B cell (primary cell): ENCODE measurements at regions not wholly inside any gene's neighbourhood (a gene's known extent, or its start where the extent isn't known, plus 50 kb on each side); places are given as distances from the start of the nearest gene placed in this dataset.

Source experiments
- ATAC-seq: fragments of 200-7000 bp; cut with Tn5 transposase; one replicate; pipeline ENCODE4 v1.10.0; 2021; ENCODE audit warnings: low read depth, mild to moderate bottlenecking, moderate number of reproducible peaks, moderate library complexity
- CTCF ChIA-PET: fragments of 350-600 bp; sonication (Branson Sonifier 250); formaldehyde crosslinking; loops from one replicate; lab custom pipeline; 2021; ENCODE audit warnings: antibody characterized with exemption, inconsistent platforms; lab: Charles Lee
- POLR2A ChIA-PET: fragments of 350-600 bp; sonication (Branson Sonifier 250); formaldehyde crosslinking; loops from one replicate; lab custom pipeline; 2021; ENCODE audit warnings: antibody characterized with exemption; lab: Charles Lee
- DNase-seq: peaks from one replicate; pipeline ENCODE4 v3.0.0; 2013
- H2AFZ ChIP-seq: 2 replicates; pipeline ENCODE4 v1.6.1; 2012; ENCODE audit warnings: mild to moderate bottlenecking, low read depth, low read length; ENCODE audit not compliant: insufficient read depth, poor library complexity, severe bottlenecking
- H3K27ac ChIP-seq, 2 donors: 1 replicate in 1 of 2; 2 replicates in 1 of 2; pipeline ENCODE4 v1.5.1; 2012 to 2013; ENCODE audit warnings: low read length in 2 of 2, mild to moderate bottlenecking in 2 of 2, moderate library complexity in 1 of 2
- H3K27me3 ChIP-seq, 4 experiments: fragments of 200-600 bp in 1 of 4; sonication (generic) in 1 of 4; replicated peaks in 1 of 4; 1 replicate in 2 of 4; 2 replicates in 2 of 4; pipeline versions ENCODE4 v1.6.1 to v1.7.0; 2013 to 2016; ENCODE audit warnings: low read length in 3 of 4, mild to moderate bottlenecking in 2 of 4, mixed read lengths in 1 of 4, moderate library complexity in 1 of 4; ENCODE audit not compliant: insufficient read depth in 4 of 4, control insufficient read depth in 3 of 4; ENCODE audit errors: control extremely low read depth in 1 of 4
- H3K36me3 ChIP-seq, 2 experiments: replicated peaks in 1 of 2; 1 replicate in 1 of 2; 2 replicates in 1 of 2; pipeline versions ENCODE4 v1.6.1 to v1.7.1; 2013; ENCODE audit warnings: low read length in 1 of 2; ENCODE audit not compliant: insufficient read depth in 2 of 2, control insufficient read depth in 1 of 2; ENCODE audit errors: control extremely low read depth in 1 of 2, extremely low read depth in 1 of 2
- H3K4me1 ChIP-seq, 2 donors: fragments of 200-600 bp in 1 of 2; sonication (generic) in 1 of 2; 1 replicate in 1 of 2; 2 replicates in 1 of 2; pipeline versions ENCODE4 v1.5.1 to v1.6.1; 2013 to 2017; ENCODE audit warnings: low read length in 2 of 2; ENCODE audit not compliant: control insufficient read depth in 2 of 2, insufficient read depth in 2 of 2
- H3K4me2 ChIP-seq: replicated peaks from 2 replicates; pipeline ENCODE3; 2012; ENCODE audit warnings: mild to moderate bottlenecking, low read depth, low read length; ENCODE audit not compliant: poor library complexity, severe bottlenecking
- H3K4me3 ChIP-seq, 5 experiments: fragments of 200-600 bp in 1 of 5; sonication (generic) in 1 of 5; 1 replicate in 3 of 5; 2 replicates in 2 of 5; pipeline versions ENCODE4 v1.5.1 to v1.7.0; 2011 to 2016; ENCODE audit warnings: low read length in 4 of 5, mild to moderate bottlenecking in 4 of 5, low read depth in 2 of 5, control low read depth in 1 of 5, moderate library complexity in 1 of 5; ENCODE audit not compliant: insufficient read depth in 1 of 5; ENCODE audit errors: control extremely low read depth in 1 of 5, extremely low read depth in 1 of 5
- H3K79me2 ChIP-seq: fragments of 200-600 bp; sonication (generic); one replicate; pipeline ENCODE4 v1.6.0; 2016; ENCODE audit warnings: low read length; ENCODE audit not compliant: control insufficient read depth, insufficient read depth
- H3K9ac ChIP-seq: fragments of 200-600 bp; sonication (generic); 2 replicates; pipeline ENCODE4 v1.6.1; 2017; ENCODE audit warnings: mild to moderate bottlenecking, low read length, moderate library complexity
- H3K9me3 ChIP-seq, 3 donors: one replicate each; pipeline versions ENCODE4 v1.6.1 to v1.7.1; 2013; ENCODE audit warnings: low read length in 2 of 3; ENCODE audit not compliant: control insufficient read depth in 2 of 3, insufficient read depth in 1 of 3; ENCODE audit errors: control extremely low read depth in 1 of 3
- H4K20me1 ChIP-seq: 2 replicates; pipeline ENCODE4 v1.6.0; 2012; ENCODE audit warnings: mild to moderate bottlenecking, low read length; ENCODE audit not compliant: insufficient read depth, control insufficient read depth, poor library complexity, severe bottlenecking
- H3K27ac Mint-ChIP-seq: one replicate; pipeline ENCODE4 v1.8.0; 2021; ENCODE audit warnings: mixed read lengths
- H3K27me3 Mint-ChIP-seq: one replicate; pipeline ENCODE4 v1.8.0; 2021; ENCODE audit warnings: mixed read lengths
- H3K4me1 Mint-ChIP-seq: one replicate; pipeline ENCODE4 v1.8.0; 2021; ENCODE audit warnings: mixed read lengths
- H3K4me3 Mint-ChIP-seq: one replicate; pipeline ENCODE4 v1.8.0; 2021; ENCODE audit warnings: mixed read lengths
- H3K9me3 Mint-ChIP-seq: one replicate; pipeline ENCODE4 v1.8.0; 2022; ENCODE audit warnings: mixed read lengths; ENCODE audit not compliant: insufficient read depth
- EZH2 ChIP-seq: IDR thresholded peaks from 2 replicates; pipeline ENCODE4 v1.6.1; 2012; ENCODE audit warnings: borderline replicate concordance, low read depth, mild to moderate bottlenecking, moderate library complexity, low read length; ENCODE audit not compliant: insufficient read depth, poor library complexity, severe bottlenecking
- WGBS: methylation state at CpG from one replicate; pipeline ENCODE4 v1.1.5; 2013; ENCODE audit warnings: missing lambda C conversion rate; ENCODE audit not compliant: insufficient coverage; 5-methylcytosine and 5-hydroxymethylcytosine counted together
- intact Hi-C: fragments of 100-400 bp; cut with micrococcal nuclease; formaldehyde crosslinking; loops from one replicate; pipeline ENCODE4 v1.10.0; 2022
- TF ChIP-seq, protein P1 (sequence below): fragments of 200-600 bp; IDR thresholded peaks from one replicate; pipeline ENCODE4 v1.8.0; 2022; ENCODE audit warnings: antibody characterized with exemption, mild to moderate bottlenecking

DNA sequence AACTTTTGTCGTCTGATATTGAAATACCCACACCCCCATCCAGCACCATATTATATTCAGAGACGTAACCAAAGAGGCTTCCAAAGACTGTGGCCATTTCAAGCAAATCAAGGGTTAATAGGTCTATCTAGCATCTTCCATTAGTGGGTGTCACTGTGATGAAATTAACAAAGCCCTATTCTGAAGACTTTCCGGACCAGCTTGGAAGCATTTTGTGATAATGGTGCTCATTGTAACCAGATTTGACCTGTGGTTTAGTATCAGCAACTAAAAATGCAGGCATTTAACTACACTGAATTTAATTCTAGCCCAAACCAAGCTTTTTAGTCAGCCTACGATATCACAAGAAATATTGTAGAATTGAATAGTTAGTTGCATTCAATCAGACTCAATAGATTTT is 309.7 kb upstream of the TENM3 start:
- 100% methylated on average over 1 of the region's 4 CpGs for WGBS
- H3K27me3 ChIP-seq: no peaks in the 10 kb centered on the region
- no peaks in the 10 kb centered on the region for H4K20me1 ChIP-seq
- H3K4me3 Mint-ChIP-seq: no peak overlapping the region
- no peak overlapping the region for H3K27ac ChIP-seq
- H3K4me3 ChIP-seq: no peak overlapping the region
- no peak overlapping the region for H3K27ac Mint-ChIP-seq
- POLR2A ChIA-PET: no interaction called here
- H3K4me1 ChIP-seq: no peaks in the 10 kb centered on the region
- no peaks in the 10 kb centered on the region for H3K79me2 ChIP-seq
- no peak for TF ChIP-seq EZH2
- TF ChIP-seq, protein P1, sequence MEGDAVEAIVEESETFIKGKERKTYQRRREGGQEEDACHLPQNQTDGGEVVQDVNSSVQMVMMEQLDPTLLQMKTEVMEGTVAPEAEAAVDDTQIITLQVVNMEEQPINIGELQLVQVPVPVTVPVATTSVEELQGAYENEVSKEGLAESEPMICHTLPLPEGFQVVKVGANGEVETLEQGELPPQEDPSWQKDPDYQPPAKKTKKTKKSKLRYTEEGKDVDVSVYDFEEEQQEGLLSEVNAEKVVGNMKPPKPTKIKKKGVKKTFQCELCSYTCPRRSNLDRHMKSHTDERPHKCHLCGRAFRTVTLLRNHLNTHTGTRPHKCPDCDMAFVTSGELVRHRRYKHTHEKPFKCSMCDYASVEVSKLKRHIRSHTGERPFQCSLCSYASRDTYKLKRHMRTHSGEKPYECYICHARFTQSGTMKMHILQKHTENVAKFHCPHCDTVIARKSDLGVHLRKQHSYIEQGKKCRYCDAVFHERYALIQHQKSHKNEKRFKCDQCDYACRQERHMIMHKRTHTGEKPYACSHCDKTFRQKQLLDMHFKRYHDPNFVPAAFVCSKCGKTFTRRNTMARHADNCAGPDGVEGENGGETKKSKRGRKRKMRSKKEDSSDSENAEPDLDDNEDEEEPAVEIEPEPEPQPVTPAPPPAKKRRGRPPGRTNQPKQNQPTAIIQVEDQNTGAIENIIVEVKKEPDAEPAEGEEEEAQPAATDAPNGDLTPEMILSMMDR: no peak
- H3K4me1 Mint-ChIP-seq: no peaks in the 10 kb centered on the region
- CTCF ChIA-PET: no interaction called here
- no peaks in the 10 kb centered on the region for H3K36me3 ChIP-seq
- H3K9me3 Mint-ChIP-seq: peaks cover 3% of the 10 kb centered on the region
- DNase-seq (no peak), ATAC-seq (no peak)
- H3K9me3 ChIP-seq: no peaks in the 10 kb centered on the region
- no peak overlapping the region for H2AFZ ChIP-seq
- no peak overlapping the region for H3K9ac ChIP-seq
- H3K27me3 Mint-ChIP-seq: no peaks in the 10 kb centered on the region
- H3K4me2 ChIP-seq: no peak overlapping the region
- intact Hi-C loops: no loop called here

DNA sequence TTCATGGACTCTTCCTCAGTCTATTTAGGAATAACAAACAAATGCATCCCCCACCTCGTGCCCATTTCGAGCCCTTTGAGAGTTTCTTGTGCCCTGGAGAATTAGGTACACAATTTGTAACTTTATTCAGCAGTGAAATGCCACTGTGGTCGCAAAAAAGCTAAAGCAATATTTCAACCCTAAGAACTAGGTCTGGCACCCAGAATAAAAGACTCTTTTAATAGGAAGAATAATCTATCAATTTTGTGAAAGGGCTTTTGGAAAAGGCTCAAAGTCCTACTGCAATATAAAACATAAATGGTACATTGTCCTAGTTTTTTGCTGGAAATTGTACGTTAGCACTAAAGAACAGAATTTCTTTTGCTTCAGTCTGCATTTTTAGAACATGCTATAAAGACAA is 304.6 kb upstream of the TENM3 start:
- WGBS: 80% methylated on average over 1 of the region's 4 CpGs
- no peaks in the 10 kb centered on the region for H3K9me3 Mint-ChIP-seq
- intact Hi-C loops: no loop called here
- Histone ChIP-seq H3K27me3 (no peaks in the 10 kb centered on the region), H3K4me1 (no peaks in the 10 kb centered on the region), H2AFZ (no peak overlapping the region), H3K27ac (no peak overlapping the region), H3K4me2 (no peak overlapping the region), H3K36me3 (no peaks in the 10 kb centered on the region), H3K9ac (no peak overlapping the region), H3K79me2 (no peaks in the 10 kb centered on the region), H4K20me1 (no peaks in the 10 kb centered on the region), H3K9me3 (peaks cover 0 to 3% (median 0%) of the 10 kb centered on the region in 3 donors), H3K4me3 (no peak overlapping the region)
- no peaks in the 10 kb centered on the region for H3K27me3 Mint-ChIP-seq
- no peak overlapping the region for H3K4me3 Mint-ChIP-seq
- no peak for DNase-seq
- CTCF ChIA-PET: no interaction called here
- H3K27ac Mint-ChIP-seq: no peak overlapping the region
- no peak for ATAC-seq
- TF ChIP-seq, protein P1: no peak
- TF ChIP-seq EZH2: no peak
- POLR2A ChIA-PET: no interaction called here
- H3K4me1 Mint-ChIP-seq: no peaks in the 10 kb centered on the region
